ENCODE measurements at regions not wholly inside any gene's neighbourhood (a gene's known extent, or its start where the extent isn't known, plus 50 kb on each side); places are given as distances from the start of the nearest gene placed in this dataset.

GRCh38 chr5:173785400-173785799 lies 102.7 kb upstream of the CPEB4 start:
- H3K27ac ChIP-seq (ENCODE audit: low read depth, low read length) = no peak overlapping the region
- no peaks in the 10 kb centered on the region for H4K20me1 ChIP-seq (ENCODE audit: control insufficient read depth, insufficient read depth, low read depth, low read length)
- no peak overlapping the region for H3K4me3 ChIP-seq (ENCODE audit: low read length)
- H3K79me2 ChIP-seq (ENCODE audit: control insufficient read depth, low read length) = no peaks in the 10 kb centered on the region
- H3F3A ChIP-seq (ENCODE audit: control insufficient read depth, insufficient read depth) = peaks cover 3% of the 10 kb centered on the region; the same call in 1 of the 2 replicates
- H3K9me3 ChIP-seq (ENCODE audit: control insufficient read depth, insufficient read depth, low read length) = no peaks in the 10 kb centered on the region
- H3K4me1 ChIP-seq (ENCODE audit: control insufficient read depth, low read length) = peaks cover 48% of the 10 kb centered on the region
- H3K36me3 ChIP-seq (ENCODE audit: control insufficient read depth, low read length) = no peaks in the 10 kb centered on the region
- H3K27me3 ChIP-seq (ENCODE audit: control insufficient read depth, low read length) = no peaks in the 10 kb centered on the region
- no peak for TF ChIP-seq CTCF (IDR thresholded peaks at IDR 0.05; ENCODE audit: low read depth, low read length, poor library complexity, severe bottlenecking)
- no peak for TF ChIP-seq EZH2phosphoT487 (IDR thresholded peaks at IDR 0.05; ENCODE audit: borderline replicate concordance, low read length)
- no peaks in the 10 kb centered on the region for H3K9me2 ChIP-seq (replicated peaks; ENCODE audit: control insufficient read depth, low read length)
- no peak overlapping the region for H3K4me2 ChIP-seq (ENCODE audit: low read length)

GRCh38 chr5:173785866-173786265 lies 102.3 kb upstream of the CPEB4 start:
- no peaks in the 10 kb centered on the region for H3K9me3 ChIP-seq (ENCODE audit: control insufficient read depth, insufficient read depth, low read length)
- H3K79me2 ChIP-seq (ENCODE audit: control insufficient read depth, low read length) = no peaks in the 10 kb centered on the region
- no peak for TF ChIP-seq EZH2phosphoT487 (IDR thresholded peaks at IDR 0.05; ENCODE audit: borderline replicate concordance, low read length)
- no peak for TF ChIP-seq CTCF (IDR thresholded peaks at IDR 0.05; ENCODE audit: low read depth, low read length, poor library complexity, severe bottlenecking)
- H3F3A ChIP-seq (ENCODE audit: control insufficient read depth, insufficient read depth) = peaks cover 3% of the 10 kb centered on the region; the same call in 1 of the 2 replicates
- H3K4me2 ChIP-seq (ENCODE audit: low read length) = peak overlapping the region; percentile 41; the same call in 1 of the 2 replicates
- no peaks in the 10 kb centered on the region for H3K36me3 ChIP-seq (ENCODE audit: control insufficient read depth, low read length)
- H4K20me1 ChIP-seq (ENCODE audit: control insufficient read depth, insufficient read depth, low read depth, low read length) = no peaks in the 10 kb centered on the region
- H3K4me3 ChIP-seq (ENCODE audit: low read length) = no peak overlapping the region
- no peaks in the 10 kb centered on the region for H3K9me2 ChIP-seq (replicated peaks; ENCODE audit: control insufficient read depth, low read length)
- H3K27ac ChIP-seq (ENCODE audit: low read depth, low read length) = no peak overlapping the region
- H3K4me1 ChIP-seq (ENCODE audit: control insufficient read depth, low read length) = peaks cover 47% of the 10 kb centered on the region
- H3K27me3 ChIP-seq (ENCODE audit: control insufficient read depth, low read length) = no peaks in the 10 kb centered on the region

GRCh38 chr5:173786286-173787187 lies 101.6 kb upstream of the CPEB4 start:
- TF ChIP-seq CTCF (IDR thresholded peaks at IDR 0.05; ENCODE audit: low read depth, low read length, poor library complexity, severe bottlenecking) = peak; percentile 97
- TF ChIP-seq EZH2phosphoT487 (IDR thresholded peaks at IDR 0.05; ENCODE audit: borderline replicate concordance, low read length) = no peak
- Histone ChIP-seq H3K79me2 (ENCODE audit: control insufficient read depth, low read length) (no peaks in the 10 kb centered on the region), H3K27ac (ENCODE audit: low read depth, low read length) (no peak overlapping the region), H3K27me3 (ENCODE audit: control insufficient read depth, low read length) (no peaks in the 10 kb centered on the region), H3K9me2 (replicated peaks; ENCODE audit: control insufficient read depth, low read length) (no peaks in the 10 kb centered on the region), H3K4me1 (ENCODE audit: control insufficient read depth, low read length) (peaks cover 44% of the 10 kb centered on the region), H4K20me1 (ENCODE audit: control insufficient read depth, insufficient read depth, low read depth, low read length) (no peaks in the 10 kb centered on the region), H3K4me2 (ENCODE audit: low read length) (peak overlapping the region; percentile 41), H3K9me3 (ENCODE audit: control insufficient read depth, insufficient read depth, low read length) (no peaks in the 10 kb centered on the region), H3K36me3 (ENCODE audit: control insufficient read depth, low read length) (no peaks in the 10 kb centered on the region), H3K4me3 (ENCODE audit: low read length) (peak overlapping the region; percentile 21; the same call in 1 of the 2 replicates), H3F3A (ENCODE audit: control insufficient read depth, insufficient read depth) (peaks cover 3% of the 10 kb centered on the region; the same call in 1 of the 2 replicates)
